SK-N-MC (cell line): ENCODE measurements at regions not wholly inside any gene's neighbourhood (a gene's known extent, or its start where the extent isn't known, plus 50 kb on each side); places are given as distances from the start of the nearest gene placed in this dataset.
"Not testable (repeated sequence)": the region's sequence is repeated elsewhere in the genome, so short reads cannot be mapped to it uniquely, and the experiment has no call there.

Experiments
- DNase-seq: peaks from one replicate; pipeline ENCODE4 v3.0.0-alpha.2; 2011; ENCODE audit warnings: low read depth, low spot score
- H3K27ac ChIP-seq: fragments of 200-600 bp; sonication (generic); 2 replicates; pipeline ENCODE4 v1.5.1; 2016; ENCODE audit warnings: mixed run types
- H3K36me3 ChIP-seq: fragments of 200-600 bp; sonication (generic); 2 replicates; pipeline ENCODE4 v1.6.1; 2017; ENCODE audit warnings: antibody characterized with exemption, low read length, mixed read lengths; ENCODE audit not compliant: insufficient read depth
- H3K4me3 ChIP-seq: fragments of 200-600 bp; sonication (generic); 2 replicates; pipeline ENCODE4 v1.5.1; 2016
- H3K9ac ChIP-seq: fragments of 200-600 bp; sonication (generic); 2 replicates; pipeline ENCODE4 v1.8.0; 2017; ENCODE audit warnings: mixed run types, mixed read lengths; ENCODE audit not compliant: insufficient read length
- H3K9me3 ChIP-seq: fragments of 200-600 bp; sonication (generic); 2 replicates; pipeline ENCODE4 v1.6.1; 2017; ENCODE audit warnings: low read depth, mild to moderate bottlenecking, antibody characterized with exemption, low read length, moderate library complexity, mixed read lengths
- EZH2 ChIP-seq: fragments of 200-600 bp; sonication (generic); IDR thresholded peaks from one replicate; pipeline ENCODE4 v1.6.1; 2017; ENCODE audit warnings: antibody characterized with exemption
- FOXP2 ChIP-seq: optimal IDR thresholded peaks from 2 replicates; pipeline ENCODE3; 2011; ENCODE audit warnings: mild to moderate bottlenecking, moderate library complexity; ENCODE audit not compliant: insufficient read depth; ENCODE audit errors: extremely low read length, control extremely low read depth
- POLR2AphosphoS5 ChIP-seq: IDR thresholded peaks from 2 replicates; pipeline ENCODE4 v1.6.1; 2012; ENCODE audit warnings: mild to moderate bottlenecking, low read depth, low read length, borderline replicate concordance

DNA sequence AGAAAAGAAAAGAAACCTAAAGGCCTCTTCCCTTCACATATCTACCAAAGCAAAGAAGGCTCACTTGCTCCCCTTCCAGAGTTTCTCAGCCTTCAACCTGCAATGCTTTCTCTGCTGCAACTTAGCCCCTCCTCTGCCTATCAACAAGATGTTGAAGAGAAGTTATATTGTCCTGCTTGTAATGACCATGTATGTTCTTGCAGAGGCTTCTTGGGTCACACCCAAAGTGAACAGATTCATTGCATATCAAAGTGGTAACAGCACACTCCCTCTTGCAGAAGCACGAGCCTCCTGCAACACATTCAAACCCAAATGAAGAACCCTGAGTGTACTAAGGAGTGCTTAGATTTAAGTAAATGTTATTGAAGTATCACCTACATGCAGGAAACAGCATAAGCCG is 494.3 kb downstream of the NTRK2 start:
- no peak for TF ChIP-seq FOXP2
- no peaks in the 10 kb centered on the region for H3K9me3 ChIP-seq
- H3K36me3 ChIP-seq: no peaks in the 10 kb centered on the region
- H3K9ac ChIP-seq: no peak overlapping the region
- DNase-seq: no peak
- H3K4me3 ChIP-seq: no peak overlapping the region
- H3K27ac ChIP-seq: no peak overlapping the region

DNA sequence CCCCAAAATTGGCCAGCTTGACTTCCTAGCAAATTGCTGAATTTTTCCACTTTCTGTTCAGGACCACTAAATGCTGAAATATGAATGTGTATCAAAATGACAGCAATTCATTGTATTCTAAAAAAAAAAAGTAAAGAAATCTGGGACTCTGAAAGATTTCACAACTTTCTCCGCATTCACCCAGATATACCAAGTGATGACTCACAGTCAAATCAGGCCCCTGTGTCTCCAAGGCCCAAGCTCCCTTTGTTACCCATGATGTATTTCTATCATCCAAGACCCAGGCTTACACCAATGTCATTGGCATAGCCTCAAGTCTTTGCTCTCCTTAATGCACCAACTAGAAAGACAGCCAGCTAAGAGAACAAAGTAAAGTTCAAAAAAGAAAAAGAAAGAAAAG is 493.9 kb downstream of the NTRK2 start:
- no peaks in the 10 kb centered on the region for H3K36me3 ChIP-seq
- no peak overlapping the region for H3K27ac ChIP-seq
- no peak for DNase-seq
- H3K4me3 ChIP-seq: no peak overlapping the region
- no peaks in the 10 kb centered on the region for H3K9me3 ChIP-seq
- no peak overlapping the region for H3K9ac ChIP-seq
- no peak for TF ChIP-seq EZH2
- TF ChIP-seq FOXP2: no peak
- no peak for TF ChIP-seq POLR2AphosphoS5

DNA sequence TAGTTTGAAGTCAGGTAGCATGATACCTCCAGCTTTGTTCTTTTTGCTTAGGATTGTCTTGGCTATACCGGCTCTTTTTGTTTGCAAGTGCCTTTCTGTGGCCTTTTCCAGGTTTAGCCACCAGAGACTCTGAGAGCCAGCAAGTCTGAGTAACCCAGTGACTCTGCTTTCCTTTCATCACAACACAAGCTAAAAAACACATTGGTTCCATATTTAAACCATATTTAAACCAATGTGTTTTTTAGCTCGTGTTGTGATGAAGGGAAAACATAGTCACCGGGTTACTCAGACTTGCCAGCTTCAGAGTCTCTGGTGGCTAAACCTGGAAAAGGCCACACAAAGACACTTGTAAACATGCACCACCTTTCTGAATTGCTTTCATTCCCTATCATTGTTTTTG is 493.3 kb downstream of the NTRK2 start:
- H3K36me3 ChIP-seq: no peaks in the 10 kb centered on the region
- H3K9me3 ChIP-seq: no peaks in the 10 kb centered on the region
- TF ChIP-seq POLR2AphosphoS5 (no peak), EZH2 (no peak), FOXP2 (no peak)
- DNase-seq: no peak
- H3K27ac ChIP-seq: no peak overlapping the region
- H3K9ac ChIP-seq: no peak overlapping the region
- no peak overlapping the region for H3K4me3 ChIP-seq

DNA sequence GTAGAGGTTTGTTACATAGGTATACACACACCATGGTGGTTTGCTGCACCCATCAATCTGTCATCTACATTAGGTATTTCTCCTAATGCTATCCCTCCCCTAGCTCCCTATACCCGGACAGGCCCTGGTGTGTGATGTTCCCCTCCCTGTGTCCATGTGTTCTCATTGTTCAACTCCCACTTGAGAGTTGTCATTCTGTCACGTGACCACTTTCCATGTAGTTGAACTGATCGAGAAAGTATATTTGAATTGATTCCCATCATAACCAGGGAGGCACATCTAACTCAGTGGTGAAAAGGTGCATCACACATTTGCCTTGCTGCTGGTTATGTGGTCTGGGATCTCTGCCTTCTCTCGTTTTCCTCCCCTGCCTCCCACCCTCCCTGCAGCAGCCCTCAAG is 491.4 kb downstream of the NTRK2 start:
- H3K9ac ChIP-seq, DNase-seq, H3K9me3 ChIP-seq, H3K4me3 ChIP-seq, H3K27ac ChIP-seq, H3K36me3 ChIP-seq: not testable (repeated sequence)

DNA sequence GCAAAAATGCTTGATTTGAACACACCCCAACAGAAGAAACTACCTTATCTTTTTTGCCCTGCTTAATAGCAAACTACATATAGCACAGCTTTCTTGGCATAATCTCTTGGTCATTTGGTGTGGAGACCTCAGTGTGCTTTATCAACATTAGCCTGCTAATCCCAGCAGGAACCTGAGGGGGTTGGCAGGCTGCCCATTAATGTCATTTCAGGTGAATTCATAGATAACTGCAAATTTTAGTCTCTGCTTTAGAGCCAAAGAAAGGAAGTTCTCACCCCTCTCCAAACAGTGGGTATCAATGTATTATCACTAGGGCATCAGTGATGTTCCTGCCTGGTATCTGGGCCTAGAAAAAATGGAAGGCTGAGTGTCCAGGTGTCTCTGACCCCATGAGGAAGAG is 489.0 kb downstream of the NTRK2 start:
- H3K9ac ChIP-seq: no peak overlapping the region
- TF ChIP-seq POLR2AphosphoS5 (no peak), FOXP2 (no peak), EZH2 (no peak)

DNA sequence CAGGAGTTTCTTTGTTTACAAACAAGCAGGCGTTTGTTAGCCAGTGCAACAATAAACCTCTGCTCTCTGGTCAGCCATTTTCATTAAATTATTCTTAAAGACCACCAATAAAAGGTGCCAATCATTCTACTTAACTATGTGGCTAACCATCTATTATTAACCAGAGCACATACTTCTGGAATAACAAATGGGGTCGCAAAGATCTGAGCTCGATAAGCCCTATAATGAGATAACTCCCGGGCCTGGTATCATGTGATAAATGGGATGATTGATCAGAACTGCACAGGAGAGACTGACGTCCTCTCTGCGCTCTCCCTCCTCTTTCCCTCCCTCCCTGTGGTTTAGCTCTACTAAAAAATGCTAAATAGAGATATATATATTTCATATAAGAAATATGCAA is 488.2 kb downstream of the NTRK2 start:
- H3K27ac ChIP-seq: no peak overlapping the region
- H3K9me3 ChIP-seq: no peaks in the 10 kb centered on the region
- no peaks in the 10 kb centered on the region for H3K36me3 ChIP-seq
- H3K9ac ChIP-seq: no peak overlapping the region
- H3K4me3 ChIP-seq: no peak overlapping the region
- TF ChIP-seq POLR2AphosphoS5: no peak
- TF ChIP-seq EZH2: no peak
- no peak for TF ChIP-seq FOXP2
- no peak for DNase-seq

More for the DNA sequence above, 489.0 kb downstream of the NTRK2 start:
- no peak for DNase-seq
- Histone ChIP-seq H3K27ac (no peak overlapping the region), H3K4me3 (no peak overlapping the region), H3K9me3 (no peaks in the 10 kb centered on the region), H3K36me3 (no peaks in the 10 kb centered on the region)

DNA sequence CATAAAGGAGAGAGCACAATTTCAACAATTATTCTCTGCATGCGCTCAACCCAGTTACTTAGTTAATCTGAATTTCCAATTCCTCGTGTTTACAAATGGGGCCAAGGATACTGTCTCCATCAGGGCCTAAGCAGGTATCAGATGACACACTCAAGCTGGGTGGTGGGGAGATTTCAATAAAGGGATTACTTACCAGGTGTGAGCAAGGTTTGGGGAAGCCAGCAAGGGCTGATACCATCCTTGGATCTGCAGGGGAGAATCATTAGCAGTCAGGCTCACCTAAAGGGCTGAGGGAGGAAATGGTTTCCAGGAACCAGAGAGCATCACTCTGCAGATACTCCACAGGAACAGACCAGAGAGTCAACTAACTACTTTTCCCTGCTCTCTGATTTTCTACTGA is 487.1 kb downstream of the NTRK2 start:
- TF ChIP-seq EZH2: no peak
- TF ChIP-seq FOXP2: no peak
- Histone ChIP-seq H3K9ac (no peak overlapping the region), H3K36me3 (no peaks in the 10 kb centered on the region), H3K9me3 (no peaks in the 10 kb centered on the region), H3K4me3 (no peak overlapping the region), H3K27ac (no peak overlapping the region)
- no peak for DNase-seq

DNA sequence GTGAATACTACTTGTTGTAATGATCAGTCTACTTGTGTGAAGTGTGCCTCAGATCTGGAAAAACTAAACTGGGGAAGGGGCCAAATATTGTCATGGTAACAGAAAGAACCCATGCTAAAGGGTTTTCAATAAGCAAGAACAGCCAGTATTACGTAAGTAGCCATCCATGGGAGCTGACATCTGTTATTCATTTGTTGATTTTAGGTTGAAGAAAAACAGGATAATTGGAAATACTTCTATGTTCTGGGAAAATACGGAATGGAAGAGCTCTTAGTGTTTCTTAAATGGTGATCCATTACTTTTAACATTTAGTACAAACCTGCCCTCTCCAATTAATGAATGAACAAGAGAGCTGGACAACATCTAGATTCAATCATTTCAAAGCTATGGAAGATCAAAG is 485.8 kb downstream of the NTRK2 start:
- H3K4me3 ChIP-seq: no peak overlapping the region
- TF ChIP-seq EZH2 (no peak), FOXP2 (no peak), POLR2AphosphoS5 (no peak)
- H3K9ac ChIP-seq: no peak overlapping the region
- H3K27ac ChIP-seq: no peak overlapping the region
- no peak for DNase-seq
- no peaks in the 10 kb centered on the region for H3K36me3 ChIP-seq
- H3K9me3 ChIP-seq: no peaks in the 10 kb centered on the region

DNA sequence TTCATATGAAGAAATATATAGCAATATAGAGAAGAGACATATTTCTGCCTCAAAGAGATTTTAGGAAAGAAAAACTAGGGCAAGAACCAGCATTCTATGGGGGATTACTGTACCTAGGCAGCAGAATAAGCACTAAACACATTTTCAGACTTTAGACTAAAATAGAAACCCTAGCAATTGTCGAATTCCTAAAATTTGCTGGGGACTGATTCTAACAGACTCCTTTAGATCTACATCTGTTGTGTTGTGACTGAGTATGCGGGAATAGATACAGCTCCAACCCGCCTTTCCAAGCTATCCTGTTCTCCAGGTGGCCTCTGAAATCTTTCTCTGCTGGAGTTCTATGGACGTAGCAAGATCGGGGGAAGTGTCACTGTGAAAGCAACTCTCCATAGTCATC is 482.2 kb downstream of the NTRK2 start:
- H3K4me3 ChIP-seq: no peak overlapping the region
- TF ChIP-seq FOXP2 (no peak), EZH2 (no peak), POLR2AphosphoS5 (no peak)
- no peaks in the 10 kb centered on the region for H3K36me3 ChIP-seq
- no peak overlapping the region for H3K27ac ChIP-seq
- no peak overlapping the region for H3K9ac ChIP-seq
- no peak for DNase-seq
- no peaks in the 10 kb centered on the region for H3K9me3 ChIP-seq
